Astrocyte of the cerebellum (primary cell): ENCODE measurements at regions not wholly inside any gene's neighbourhood (a gene's known extent, or its start where the extent isn't known, plus 50 kb on each side); places are given as distances from the start of the nearest gene placed in this dataset.

ENCODE experiments used
- DNase-seq: peaks from one replicate; pipeline ENCODE4 v3.0.0-alpha.2; 2011; ENCODE audit warnings: low read depth
- H3K4me3 ChIP-seq: 2 replicates; pipeline ENCODE4 v1.5.1; 2011; ENCODE audit warnings: mild to moderate bottlenecking, low read depth, low read length, moderate library complexity
- in situ Hi-C: cut with HindIII; loops from 2 replicates; pipeline ENCODE4 v1.10.0; 2017; ENCODE audit warnings: low sequenced_read_pairs
- TF ChIP-seq, protein P1 (sequence below): IDR thresholded peaks from 2 replicates; pipeline ENCODE4 v1.5.1; 2012; ENCODE audit warnings: low read length, low read depth, moderate library complexity, mild to moderate bottlenecking; ENCODE audit errors: missing control alignments

DNA sequence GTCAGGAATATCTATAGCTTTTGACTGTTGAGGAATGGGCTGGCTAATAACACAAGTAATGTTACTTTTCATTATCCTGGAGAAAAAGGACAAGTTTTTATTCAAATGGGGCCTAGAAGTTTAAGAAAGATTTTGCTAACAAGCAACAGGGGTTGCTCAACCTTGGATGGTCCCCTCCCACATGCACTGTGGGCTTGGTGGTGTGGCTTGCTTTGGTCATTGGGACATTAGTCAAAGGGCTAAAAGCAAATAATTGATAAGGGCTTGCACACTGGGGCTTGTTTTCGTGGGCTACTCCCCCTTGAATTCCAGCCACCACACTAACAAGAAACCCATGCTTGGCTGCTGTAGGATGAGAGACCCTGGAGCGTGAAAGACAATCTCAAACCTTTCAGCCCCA lies 127.6 kb downstream of the JCAD start:
- in situ Hi-C loops: no loop called here
- TF ChIP-seq, protein P1, sequence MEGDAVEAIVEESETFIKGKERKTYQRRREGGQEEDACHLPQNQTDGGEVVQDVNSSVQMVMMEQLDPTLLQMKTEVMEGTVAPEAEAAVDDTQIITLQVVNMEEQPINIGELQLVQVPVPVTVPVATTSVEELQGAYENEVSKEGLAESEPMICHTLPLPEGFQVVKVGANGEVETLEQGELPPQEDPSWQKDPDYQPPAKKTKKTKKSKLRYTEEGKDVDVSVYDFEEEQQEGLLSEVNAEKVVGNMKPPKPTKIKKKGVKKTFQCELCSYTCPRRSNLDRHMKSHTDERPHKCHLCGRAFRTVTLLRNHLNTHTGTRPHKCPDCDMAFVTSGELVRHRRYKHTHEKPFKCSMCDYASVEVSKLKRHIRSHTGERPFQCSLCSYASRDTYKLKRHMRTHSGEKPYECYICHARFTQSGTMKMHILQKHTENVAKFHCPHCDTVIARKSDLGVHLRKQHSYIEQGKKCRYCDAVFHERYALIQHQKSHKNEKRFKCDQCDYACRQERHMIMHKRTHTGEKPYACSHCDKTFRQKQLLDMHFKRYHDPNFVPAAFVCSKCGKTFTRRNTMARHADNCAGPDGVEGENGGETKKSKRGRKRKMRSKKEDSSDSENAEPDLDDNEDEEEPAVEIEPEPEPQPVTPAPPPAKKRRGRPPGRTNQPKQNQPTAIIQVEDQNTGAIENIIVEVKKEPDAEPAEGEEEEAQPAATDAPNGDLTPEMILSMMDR: no peak
- DNase-seq: no peak
- no peak overlapping the region for H3K4me3 ChIP-seq

DNA sequence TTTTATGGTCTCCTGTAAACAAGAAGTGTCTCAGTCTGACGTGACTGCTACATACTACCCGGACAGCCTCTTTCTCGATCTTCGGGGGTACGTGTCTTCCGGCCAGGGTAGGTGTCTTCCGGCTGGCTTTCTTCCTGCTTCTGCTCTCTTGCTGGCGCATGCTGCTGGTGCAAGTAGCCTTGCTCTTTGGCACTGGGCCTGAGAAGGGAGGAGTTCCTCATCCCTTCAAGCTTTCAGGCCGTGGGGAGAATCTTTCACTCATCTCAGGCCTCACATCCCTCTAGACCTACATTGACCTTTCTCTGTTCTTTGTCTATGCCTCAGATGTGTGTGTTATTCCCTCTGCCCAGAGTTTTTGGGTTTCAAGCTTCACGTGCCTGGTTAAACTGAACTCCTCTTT lies 130.4 kb downstream of the JCAD start:
- TF ChIP-seq, protein P1: no peak

DNA sequence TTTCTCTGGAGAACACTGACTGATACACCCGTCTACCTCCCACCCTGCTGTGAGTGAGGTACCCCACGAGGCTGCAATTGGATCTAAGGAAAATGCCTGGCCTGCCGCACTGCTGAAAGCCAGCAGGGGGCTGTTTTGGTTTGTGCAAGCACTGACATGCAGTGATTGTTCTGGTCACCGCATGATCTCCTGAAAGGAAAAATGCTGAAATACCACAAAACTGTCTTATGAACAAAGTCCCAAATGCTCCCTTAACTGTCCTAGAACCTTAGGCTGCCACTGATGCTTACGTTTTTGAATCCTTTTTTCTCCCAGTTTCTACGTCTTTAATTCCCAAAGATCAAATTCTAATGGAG lies 132.7 kb downstream of the JCAD start:
- in situ Hi-C loops: no loop called here
- peak; percentile 90 for DNase-seq
- H3K4me3 ChIP-seq: no peak overlapping the region
- TF ChIP-seq, protein P1: peak; percentile 81

More for the DNA sequence above, 130.4 kb downstream of the JCAD start:
- in situ Hi-C loops: no loop called here
- no peak for DNase-seq
- no peak overlapping the region for H3K4me3 ChIP-seq

DNA sequence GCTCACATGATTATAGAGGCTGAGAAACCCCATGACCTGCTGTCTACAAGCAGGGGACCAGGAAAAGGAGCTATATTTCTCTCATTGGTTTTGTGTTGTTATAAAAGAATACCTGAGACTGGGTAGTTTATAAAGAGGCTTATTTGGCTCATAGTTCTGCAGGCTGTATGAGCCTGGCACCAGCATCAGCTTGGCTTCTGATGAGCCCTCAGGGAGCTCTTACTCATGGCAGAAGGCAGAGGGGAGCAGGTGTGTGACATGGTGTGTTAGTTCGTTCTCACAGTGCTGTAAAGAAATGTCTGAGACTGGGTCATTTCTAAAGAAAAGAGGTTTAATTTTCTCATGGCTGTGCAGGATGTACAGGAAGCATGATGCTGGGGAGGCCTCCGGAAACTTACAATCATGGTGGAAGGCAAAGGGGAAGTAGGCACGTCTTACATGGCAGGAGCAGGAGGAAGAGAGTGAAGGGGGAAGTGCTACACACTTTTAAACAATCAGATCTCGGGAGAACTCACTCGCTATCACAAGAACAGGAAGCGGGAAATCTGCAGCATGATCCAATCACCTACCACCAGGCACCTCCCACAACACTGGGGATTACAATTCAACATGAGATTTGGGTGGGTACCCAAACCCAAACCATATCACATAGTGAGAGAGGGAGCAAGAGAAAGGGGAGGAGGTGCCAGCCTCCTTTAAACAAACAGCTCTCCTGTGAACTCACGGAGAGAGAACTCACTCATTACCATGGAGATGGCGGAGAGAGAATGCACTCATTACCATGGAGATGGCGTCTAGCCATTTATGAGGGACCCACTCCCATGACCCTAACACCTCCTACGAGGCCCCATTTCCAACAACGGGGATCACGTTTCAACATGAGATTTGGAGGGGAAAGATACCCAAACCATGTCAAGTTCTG lies 133.4 kb downstream of the JCAD start:
- DNase-seq: no peak
- H3K4me3 ChIP-seq: no peak overlapping the region
- in situ Hi-C loops: no loop called here
- TF ChIP-seq, protein P1: no peak

DNA sequence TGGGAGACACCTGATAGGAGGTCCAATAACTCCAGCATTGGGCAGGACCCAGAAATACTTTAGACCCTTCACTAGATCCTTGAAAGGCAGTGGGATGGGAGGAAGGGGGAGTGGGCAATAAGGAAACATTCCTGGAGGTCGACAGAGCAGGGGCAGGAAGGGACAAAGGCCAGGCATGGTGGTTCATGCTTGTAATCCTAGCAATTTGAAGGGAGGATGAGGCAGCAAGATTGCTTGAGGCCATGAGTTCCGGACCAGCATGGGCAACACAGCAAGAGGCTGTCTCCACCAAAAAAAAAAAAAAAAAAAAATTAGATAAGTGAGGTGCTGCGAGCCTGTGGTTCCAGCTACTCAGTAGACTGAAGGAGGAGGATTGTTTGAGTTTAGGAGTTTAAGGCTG lies 134.9 kb downstream of the JCAD start:
- no peak overlapping the region for H3K4me3 ChIP-seq
- DNase-seq: no peak
- in situ Hi-C loops: no loop called here
- TF ChIP-seq, protein P1: no peak

DNA sequence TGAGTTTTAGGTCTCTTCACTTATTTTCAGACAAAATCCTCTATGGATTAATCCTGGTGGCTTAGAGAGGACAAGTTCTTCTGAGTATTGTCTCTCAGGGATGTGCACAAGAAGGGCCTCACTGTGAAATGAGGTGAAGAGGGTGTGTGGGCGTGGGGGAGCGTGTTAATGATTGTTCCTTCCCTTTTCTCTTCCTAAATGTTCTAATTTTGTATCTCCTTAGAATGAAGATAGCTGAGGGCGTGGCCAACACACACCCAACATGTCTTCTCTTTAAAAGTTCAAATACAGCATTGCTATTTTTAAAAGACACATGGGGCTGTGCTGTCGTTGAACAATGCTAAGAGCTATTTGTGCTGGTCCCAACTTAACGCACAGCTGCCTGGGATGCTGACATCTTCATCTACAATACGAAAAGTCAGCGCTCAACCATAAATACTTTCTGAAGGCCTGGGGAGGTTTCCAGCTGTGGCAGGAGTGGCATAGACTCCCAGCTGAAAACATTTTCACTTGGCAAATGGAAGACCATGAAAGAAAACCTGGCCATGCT lies 135.9 kb downstream of the JCAD start:
- TF ChIP-seq, protein P1: no peak
- in situ Hi-C loops: no loop called here

More for the DNA sequence above, 135.9 kb downstream of the JCAD start:
- DNase-seq: no peak
- no peak overlapping the region for H3K4me3 ChIP-seq
